ENCODE measurements at regions not wholly inside any gene's neighbourhood (a gene's known extent, or its start where the extent isn't known, plus 50 kb on each side); places are given as distances from the start of the nearest gene placed in this dataset.

- no peak for DNase-seq (ENCODE audit: extremely low spot score)
- POLR2A ChIA-PET, result no interaction called here
- CTCF ChIA-PET, result interaction anchor here (0.8 to 1.5 kb wide), 2 partner anchors 53 to 379 kb away, joined by 3 to 4 read pairs; no protein-coding TSS in a partner anchor
- TF ChIP-seq CTCF (IDR thresholded peaks at IDR 0.05; ENCODE audit: control extremely low read depth, extremely low read depth, low read depth, missing control alignments), result no peak
Measured at GRCh38 chr12:93040367-93040766, 111.3 kb upstream of the EEA1 start.

GRCh38 chr12:93041416-93041815 lies 112.3 kb upstream of the EEA1 start:
- ChIA-PET CTCF (interaction anchor here (1.4 to 1.5 kb wide), 2 partner anchors 56 to 378 kb away, joined by 3 to 4 read pairs; no protein-coding TSS in a partner anchor), POLR2A (no interaction called here)
- TF ChIP-seq CTCF (IDR thresholded peaks at IDR 0.05; ENCODE audit: control extremely low read depth, extremely low read depth, low read depth, missing control alignments), result no peak
- DNase-seq (ENCODE audit: extremely low spot score), result no peak

GRCh38 chr12:93042283-93042682 lies 113.2 kb upstream of the EEA1 start:
- no peak for DNase-seq (ENCODE audit: extremely low spot score)
- POLR2A ChIA-PET, result interaction anchor here (0.6 kb wide), 1 partner anchor 348 kb away, joined by 4 read pairs; no protein-coding TSS in a partner anchor
- CTCF ChIA-PET, result no interaction called here

GRCh38 chr12:93042684-93043083 lies 113.6 kb upstream of the EEA1 start:
- no peak for TF ChIP-seq CTCF (IDR thresholded peaks at IDR 0.05; ENCODE audit: control extremely low read depth, extremely low read depth, low read depth, missing control alignments)
- no peak for DNase-seq (ENCODE audit: extremely low spot score)
- POLR2A ChIA-PET, result interaction anchor here (0.6 kb wide), 1 partner anchor 348 kb away, joined by 4 read pairs; no protein-coding TSS in a partner anchor
- CTCF ChIA-PET, result interaction anchor here (1.2 kb wide), 1 partner anchor 188 kb away, joined by 3 read pairs; no protein-coding TSS in a partner anchor

More at GRCh38 chr12:93042283-93042682, 113.2 kb upstream of the EEA1 start:
- TF ChIP-seq CTCF (IDR thresholded peaks at IDR 0.05; ENCODE audit: control extremely low read depth, extremely low read depth, low read depth, missing control alignments), result no peak

- no peak for DNase-seq (ENCODE audit: extremely low spot score)
- no peak for TF ChIP-seq CTCF (IDR thresholded peaks at IDR 0.05; ENCODE audit: control extremely low read depth, extremely low read depth, low read depth, missing control alignments)
- ChIA-PET POLR2A (no interaction called here), CTCF (interaction anchor here (1.2 to 1.5 kb wide), 2 partner anchors 32 to 188 kb away, joined by 3 to 4 read pairs; no protein-coding TSS in a partner anchor)
Measured at GRCh38 chr12:93043192-93043876, 114.2 kb upstream of the EEA1 start.

- ChIA-PET POLR2A (no interaction called here), CTCF (interaction anchor here (1.2 to 1.5 kb wide), 2 partner anchors 32 to 187 kb away, joined by 3 to 4 read pairs; no protein-coding TSS in a partner anchor)
- no peak for TF ChIP-seq CTCF (IDR thresholded peaks at IDR 0.05; ENCODE audit: control extremely low read depth, extremely low read depth, low read depth, missing control alignments)
- DNase-seq (ENCODE audit: extremely low spot score), result no peak
Measured at GRCh38 chr12:93043877-93044209, 114.7 kb upstream of the EEA1 start.

All from GM10248 (cell line).